K562 (cell line): ENCODE measurements at regions not wholly inside any gene's neighbourhood (a gene's known extent, or its start where the extent isn't known, plus 50 kb on each side); places are given as distances from the start of the nearest gene placed in this dataset.

Experiments used
- ATAC-seq: fragments of 200-7000 bp; cut with Tn5 transposase; 3 replicates; pipeline ENCODE4 v1.9.1; 2020; ENCODE audit warnings: moderate library complexity
- BruUV-seq: library from RNA; stranded (reverse); fragments of 400-500 nt; replicated peaks from 2 replicates; lab custom pipeline; 2021; lab: Mats Ljungman, UMichigan
- CTCF ChIA-PET: fragments of 300-600 bp; formaldehyde crosslinking; extraction: SDS; loops from one replicate; lab custom pipeline; 2021; ENCODE audit warnings: low intra/inter-chr PET ratio; lab: Yijun Ruan, JAX
- POLR2A ChIA-PET: fragments of 300-600, 350-650 bp; sonication (Branson Sonifier 250); formaldehyde crosslinking; extraction: SDS; loops from one replicate; lab custom pipeline; 2021; ENCODE audit warnings: antibody characterized with exemption, inconsistent platforms; lab: Yijun Ruan, JAX
- DNase-seq, 4 experiments: peaks; one replicate each; pipeline versions ENCODE4 v3.0.0 to v3.0.0-alpha.2; 2011 to 2018; ENCODE audit warnings: low spot score in 3 of 4, mixed read lengths in 3 of 4; ENCODE audit errors: extremely low read depth in 1 of 4
- FAIRE-seq: peaks from 2 replicates; lab custom pipeline; 2011; peaks lifted over from hg19 to GRCh38; lab: Jason Lieb, UNC
- H2AFZ ChIP-seq: 2 replicates; pipeline ENCODE4 v1.6.0; 2011; ENCODE audit warnings: low read depth, low read length, control low read depth, inconsistent platforms
- H3K27ac ChIP-seq: fragments of 200-600 bp; 3 replicates; pipeline ENCODE4 v1.8.0; 2011; ENCODE audit warnings: low read depth, mild to moderate bottlenecking, control low read depth, inconsistent platforms, low read length, moderate library complexity, mixed read lengths; ENCODE audit errors: extremely low read depth
- H3K27me3 ChIP-seq, 2 experiments: fragments of 300-600 bp in 1 of 2; 2 replicates in 1 of 2; 3 replicates in 1 of 2; pipeline versions ENCODE4 v1.6.0 to v1.8.0; 2011; ENCODE audit warnings: inconsistent platforms in 2 of 2, low read length in 2 of 2, mild to moderate bottlenecking in 1 of 2, mixed read lengths in 1 of 2, moderate library complexity in 1 of 2; ENCODE audit not compliant: control insufficient read depth in 2 of 2, insufficient read depth in 2 of 2
- H3K36me3 ChIP-seq: fragments of 300-600 bp; 3 replicates; pipeline ENCODE4 v1.8.0; 2011; ENCODE audit warnings: mild to moderate bottlenecking, low read length, inconsistent platforms; ENCODE audit not compliant: control insufficient read depth, insufficient read depth
- H3K4me1 ChIP-seq, 2 experiments: fragments of 200-600 bp in 1 of 2; replicated peaks in 1 of 2; 2 replicates in 1 of 2; 3 replicates in 1 of 2; pipeline versions ENCODE4 v1.5.1 to v1.8.0; 2011; ENCODE audit warnings: inconsistent platforms in 2 of 2, low read length in 2 of 2, mild to moderate bottlenecking in 1 of 2, mixed read lengths in 1 of 2, moderate library complexity in 1 of 2; ENCODE audit not compliant: control insufficient read depth in 2 of 2, insufficient read depth in 2 of 2
- H3K4me2 ChIP-seq: 2 replicates; pipeline ENCODE4 v1.6.1; 2011; ENCODE audit warnings: low read length, control low read depth, inconsistent platforms, mixed read lengths; ENCODE audit not compliant: insufficient read depth
- H3K4me3 ChIP-seq: fragments of 200-600 bp; sonication (generic), shearing (Covaris generic); 2 replicates; pipeline ENCODE4 v1.5.1; 2016; ENCODE audit warnings: control low read depth, inconsistent platforms
- H3K79me2 ChIP-seq: fragments of 200-600 bp; 3 replicates; pipeline ENCODE4 v1.8.0; 2011; ENCODE audit warnings: low read length, inconsistent platforms; ENCODE audit not compliant: control insufficient read depth, insufficient read depth
- H3K9ac ChIP-seq, 2 experiments: 2 replicates each; pipeline versions ENCODE4 v1.6.0 to v1.6.1; 2011; ENCODE audit warnings: low read depth in 2 of 2, low read length in 2 of 2, control low read depth in 1 of 2, inconsistent platforms in 1 of 2, mild to moderate bottlenecking in 1 of 2, mixed read lengths in 1 of 2; ENCODE audit not compliant: insufficient read depth in 1 of 2
- H3K9me1 ChIP-seq: one replicate; pipeline ENCODE4 v1.6.0; 2011; ENCODE audit warnings: inconsistent platforms, mild to moderate bottlenecking, low read length, moderate library complexity; ENCODE audit not compliant: control insufficient read depth, insufficient read depth
- H3K9me3 ChIP-seq: replicated peaks from 2 replicates; pipeline ENCODE4 v1.5.1; 2011; ENCODE audit warnings: low read depth, low read length, inconsistent platforms; ENCODE audit not compliant: control insufficient read depth, insufficient read depth
- H4K20me1 ChIP-seq: replicated peaks from 2 replicates; pipeline ENCODE4 v1.6.1; 2011; ENCODE audit warnings: low read length, inconsistent platforms, mixed read lengths; ENCODE audit not compliant: control insufficient read depth, insufficient read depth
- FOXP1 ChIP-seq: sonication (generic); formaldehyde crosslinking; IDR thresholded peaks from 2 replicates; pipeline ENCODE4 v1.8.0; 2022; ENCODE audit warnings: mild to moderate bottlenecking, missing genetic modification reagents
- MEIS2 ChIP-seq: fragments of 450-650 bp; IDR thresholded peaks from 2 replicates; pipeline ENCODE4 v1.6.1; 2014; ENCODE audit warnings: mild to moderate bottlenecking; ENCODE audit not compliant: partially characterized antibody
- ZNF445 ChIP-seq: fragments of 250-450 bp; sonication (Bioruptor Pico); IDR thresholded peaks from 2 replicates; pipeline ENCODE4 v1.4.0; 2020; ENCODE audit warnings: low read depth, mild to moderate bottlenecking, moderate library complexity
- WGBS: fragments of 100-300 bp; shearing (Covaris generic); methylation state at CpG from one replicate; pipeline ENCODE4 v1.1.6; 2016; ENCODE audit warnings: low coverage, mixed read lengths; ENCODE audit not compliant: insufficient coverage; ENCODE audit errors: missing lambda C conversion rate; 5-methylcytosine and 5-hydroxymethylcytosine counted together
- in situ Hi-C: fragments of 300-500 bp; cut with MboI; formaldehyde crosslinking; loops from 4 replicates; pipeline ENCODE4 v1.15.0; 2018; ENCODE audit warnings: inconsistent platforms, mixed read lengths
- intact Hi-C: fragments of 100-400 bp; cut with micrococcal nuclease; formaldehyde crosslinking; loops from 2 replicates; pipeline ENCODE4 v1.14.2; 2022
- TF ChIP-seq, protein P1 (sequence below), 2 experiments: fragments of 450-650 bp in 1 of 2; sonication (generic) in 1 of 2; formaldehyde crosslinking in 1 of 2; IDR thresholded peaks; 2 replicates each; pipeline versions ENCODE4 v1.7.1 to v1.9.0; 2016 to 2022; ENCODE audit warnings: inconsistent platforms in 1 of 2, mild to moderate bottlenecking in 1 of 2, missing genetic modification reagents in 1 of 2
- TF ChIP-seq, protein P2 (sequence below): fragments of 200-800 bp; sonication (Bioruptor generic); IDR thresholded peaks from 2 replicates; pipeline ENCODE4 v1.6.1; 2017; ENCODE audit warnings: missing genetic modification characterization, missing compliant biosample characterization
- TF ChIP-seq, protein P3 (sequence below): sonication (generic); formaldehyde crosslinking; IDR thresholded peaks from 2 replicates; pipeline ENCODE4 v1.8.0; 2022; ENCODE audit warnings: missing genetic modification reagents, mild to moderate bottlenecking, borderline replicate concordance

DNA sequence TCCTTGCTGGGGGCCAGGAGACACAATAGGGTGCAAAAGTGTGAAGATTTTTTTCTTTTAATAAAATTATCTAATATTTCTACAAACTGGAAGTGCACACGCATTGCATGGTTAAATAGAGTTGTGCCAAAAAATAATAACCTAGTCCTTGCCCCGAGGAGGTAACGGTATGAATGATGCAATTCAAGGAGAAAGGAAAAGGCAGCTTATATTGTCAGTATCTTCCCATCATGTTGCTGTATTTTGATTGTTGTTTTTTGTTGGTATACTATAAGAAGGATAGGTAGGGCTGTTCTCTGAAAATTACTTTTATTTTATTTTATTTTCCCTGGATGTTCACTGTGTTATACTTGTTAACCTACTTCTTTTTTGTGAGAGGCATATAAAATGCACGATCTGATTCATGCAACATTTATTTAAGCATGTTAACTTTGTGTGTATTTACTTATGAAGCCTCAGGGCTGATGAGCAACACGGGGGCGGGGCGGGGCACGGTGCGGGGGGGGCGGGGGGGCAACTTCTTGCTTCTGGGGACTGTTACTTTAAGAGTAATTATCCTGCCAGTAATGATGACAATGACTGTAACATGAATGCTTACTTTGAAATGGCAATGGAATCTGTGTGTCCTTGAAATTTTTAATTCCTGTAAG lies 118.6 kb downstream of the AQP4 start:
- H3K79me2 ChIP-seq: no peaks in the 10 kb centered on the region
- ChIA-PET POLR2A (no interaction called here), CTCF (no interaction called here)
- H3K9me1 ChIP-seq: no peaks in the 10 kb centered on the region
- intact Hi-C loops: no loop called here
- no peak overlapping the region for H3K4me2 ChIP-seq
- H4K20me1 ChIP-seq: no peaks in the 10 kb centered on the region
- H3K27ac ChIP-seq: no peak overlapping the region
- H3K27me3 ChIP-seq: no peaks in the 10 kb centered on the region
- in situ Hi-C loops: no loop called here
- H2AFZ ChIP-seq: no peak overlapping the region
- ATAC-seq (no peak), DNase-seq (no peak), FAIRE-seq (no peak)
- 2% methylated on average over 10 of the region's 10 CpGs for WGBS
- TF ChIP-seq, protein P1, sequence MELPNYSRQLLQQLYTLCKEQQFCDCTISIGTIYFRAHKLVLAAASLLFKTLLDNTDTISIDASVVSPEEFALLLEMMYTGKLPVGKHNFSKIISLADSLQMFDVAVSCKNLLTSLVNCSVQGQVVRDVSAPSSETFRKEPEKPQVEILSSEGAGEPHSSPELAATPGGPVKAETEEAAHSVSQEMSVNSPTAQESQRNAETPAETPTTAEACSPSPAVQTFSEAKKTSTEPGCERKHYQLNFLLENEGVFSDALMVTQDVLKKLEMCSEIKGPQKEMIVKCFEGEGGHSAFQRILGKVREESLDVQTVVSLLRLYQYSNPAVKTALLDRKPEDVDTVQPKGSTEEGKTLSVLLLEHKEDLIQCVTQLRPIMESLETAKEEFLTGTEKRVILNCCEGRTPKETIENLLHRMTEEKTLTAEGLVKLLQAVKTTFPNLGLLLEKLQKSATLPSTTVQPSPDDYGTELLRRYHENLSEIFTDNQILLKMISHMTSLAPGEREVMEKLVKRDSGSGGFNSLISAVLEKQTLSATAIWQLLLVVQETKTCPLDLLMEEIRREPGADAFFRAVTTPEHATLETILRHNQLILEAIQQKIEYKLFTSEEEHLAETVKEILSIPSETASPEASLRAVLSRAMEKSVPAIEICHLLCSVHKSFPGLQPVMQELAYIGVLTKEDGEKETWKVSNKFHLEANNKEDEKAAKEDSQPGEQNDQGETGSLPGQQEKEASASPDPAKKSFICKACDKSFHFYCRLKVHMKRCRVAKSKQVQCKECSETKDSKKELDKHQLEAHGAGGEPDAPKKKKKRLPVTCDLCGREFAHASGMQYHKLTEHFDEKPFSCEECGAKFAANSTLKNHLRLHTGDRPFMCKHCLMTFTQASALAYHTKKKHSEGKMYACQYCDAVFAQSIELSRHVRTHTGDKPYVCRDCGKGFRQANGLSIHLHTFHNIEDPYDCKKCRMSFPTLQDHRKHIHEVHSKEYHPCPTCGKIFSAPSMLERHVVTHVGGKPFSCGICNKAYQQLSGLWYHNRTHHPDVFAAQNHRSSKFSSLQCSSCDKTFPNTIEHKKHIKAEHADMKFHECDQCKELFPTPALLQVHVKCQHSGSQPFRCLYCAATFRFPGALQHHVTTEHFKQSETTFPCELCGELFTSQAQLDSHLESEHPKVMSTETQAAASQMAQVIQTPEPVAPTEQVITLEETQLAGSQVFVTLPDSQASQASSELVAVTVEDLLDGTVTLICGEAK (IDR thresholded peaks at IDR 0.05): no peak
- TF ChIP-seq, protein P1 (CRISPR knock-in tag; IDR thresholded peaks at IDR 0.05): no peak
- TF ChIP-seq, protein P2, sequence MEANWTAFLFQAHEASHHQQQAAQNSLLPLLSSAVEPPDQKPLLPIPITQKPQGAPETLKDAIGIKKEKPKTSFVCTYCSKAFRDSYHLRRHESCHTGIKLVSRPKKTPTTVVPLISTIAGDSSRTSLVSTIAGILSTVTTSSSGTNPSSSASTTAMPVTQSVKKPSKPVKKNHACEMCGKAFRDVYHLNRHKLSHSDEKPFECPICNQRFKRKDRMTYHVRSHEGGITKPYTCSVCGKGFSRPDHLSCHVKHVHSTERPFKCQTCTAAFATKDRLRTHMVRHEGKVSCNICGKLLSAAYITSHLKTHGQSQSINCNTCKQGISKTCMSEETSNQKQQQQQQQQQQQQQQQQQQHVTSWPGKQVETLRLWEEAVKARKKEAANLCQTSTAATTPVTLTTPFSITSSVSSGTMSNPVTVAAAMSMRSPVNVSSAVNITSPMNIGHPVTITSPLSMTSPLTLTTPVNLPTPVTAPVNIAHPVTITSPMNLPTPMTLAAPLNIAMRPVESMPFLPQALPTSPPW (CRISPR knock-in tag): peak; percentile 52; the same call in 1 of the 2 replicates
- TF ChIP-seq ZNF445 (no peak), MEIS2 (no peak), FOXP1 (CRISPR knock-in tag) (no peak)
- TF ChIP-seq, protein P3, sequence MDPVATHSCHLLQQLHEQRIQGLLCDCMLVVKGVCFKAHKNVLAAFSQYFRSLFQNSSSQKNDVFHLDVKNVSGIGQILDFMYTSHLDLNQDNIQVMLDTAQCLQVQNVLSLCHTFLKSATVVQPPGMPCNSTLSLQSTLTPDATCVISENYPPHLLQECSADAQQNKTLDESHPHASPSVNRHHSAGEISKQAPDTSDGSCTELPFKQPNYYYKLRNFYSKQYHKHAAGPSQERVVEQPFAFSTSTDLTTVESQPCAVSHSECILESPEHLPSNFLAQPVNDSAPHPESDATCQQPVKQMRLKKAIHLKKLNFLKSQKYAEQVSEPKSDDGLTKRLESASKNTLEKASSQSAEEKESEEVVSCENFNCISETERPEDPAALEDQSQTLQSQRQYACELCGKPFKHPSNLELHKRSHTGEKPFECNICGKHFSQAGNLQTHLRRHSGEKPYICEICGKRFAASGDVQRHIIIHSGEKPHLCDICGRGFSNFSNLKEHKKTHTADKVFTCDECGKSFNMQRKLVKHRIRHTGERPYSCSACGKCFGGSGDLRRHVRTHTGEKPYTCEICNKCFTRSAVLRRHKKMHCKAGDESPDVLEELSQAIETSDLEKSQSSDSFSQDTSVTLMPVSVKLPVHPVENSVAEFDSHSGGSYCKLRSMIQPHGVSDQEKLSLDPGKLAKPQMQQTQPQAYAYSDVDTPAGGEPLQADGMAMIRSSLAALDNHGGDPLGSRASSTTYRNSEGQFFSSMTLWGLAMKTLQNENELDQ (CRISPR knock-in tag): no peak
- H3K4me1 ChIP-seq: no peaks in the 10 kb centered on the region
- H3K9ac ChIP-seq: no peak overlapping the region
- H3K4me3 ChIP-seq: no peak overlapping the region
- H3K9me3 ChIP-seq: no peaks in the 10 kb centered on the region
- no TSS peak for BruUV-seq
- no peaks in the 10 kb centered on the region for H3K36me3 ChIP-seq
